ENCODE measurements at regions not wholly inside any gene's neighbourhood (a gene's known extent, or its start where the extent isn't known, plus 50 kb on each side); places are given as distances from the start of the nearest gene placed in this dataset.
"Not testable (repeated sequence)": the region's sequence is repeated elsewhere in the genome, so short reads cannot be mapped to it uniquely, and the experiment has no call there.

DNA sequence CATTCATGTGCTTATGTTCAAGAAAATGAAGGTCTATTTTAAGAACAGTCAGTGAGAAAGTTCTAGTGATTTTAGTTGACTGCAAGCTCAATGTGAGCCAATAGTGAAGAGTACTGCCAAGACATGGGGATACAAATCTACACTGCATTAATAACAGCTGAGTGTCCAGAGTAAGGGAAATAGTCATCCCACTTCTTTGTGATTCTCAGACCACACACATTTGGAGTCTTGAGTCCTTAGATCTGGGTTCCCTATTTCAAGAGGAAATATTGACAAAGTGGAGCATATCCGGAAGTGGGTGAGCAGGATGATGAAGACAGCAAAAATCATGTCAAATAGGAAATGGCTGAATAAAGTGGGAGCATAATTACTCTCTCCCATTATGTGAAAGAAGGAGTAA is 171.1 kb downstream of the LARP7 start:
- no peak for DNase-seq

DNA sequence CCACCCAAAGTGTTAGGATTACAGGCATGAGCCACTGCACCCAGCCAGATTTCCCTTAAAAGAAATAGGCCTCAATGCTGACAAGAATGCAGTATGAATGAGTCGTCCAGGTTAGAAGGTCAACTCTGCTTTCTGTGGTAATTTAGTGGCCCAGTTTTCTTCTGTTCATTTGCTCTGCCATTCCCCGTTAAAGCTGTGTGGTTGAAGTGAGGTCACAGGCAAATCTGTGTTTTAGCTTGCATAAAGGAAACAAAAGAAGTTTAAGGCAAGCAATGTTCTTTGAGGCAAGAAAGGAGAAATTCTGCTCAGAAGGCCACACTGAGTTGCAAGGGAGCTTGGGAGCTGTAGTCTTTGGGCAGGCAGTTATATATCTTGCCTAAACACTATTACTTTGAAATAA is 176.8 kb downstream of the LARP7 start:
- no peak for TF ChIP-seq GATA1 (IDR thresholded peaks at IDR 0.05; ENCODE audit: low read depth, low read length)
- no peak for TF ChIP-seq POLR2A (IDR thresholded peaks at IDR 0.05; ENCODE audit: low read length)
- no peak for DNase-seq

More for the DNA sequence above, 171.1 kb downstream of the LARP7 start:
- TF ChIP-seq GATA1 (IDR thresholded peaks at IDR 0.05; ENCODE audit: low read depth, low read length) (no peak), POLR2A (IDR thresholded peaks at IDR 0.05; ENCODE audit: low read length) (no peak)

DNA sequence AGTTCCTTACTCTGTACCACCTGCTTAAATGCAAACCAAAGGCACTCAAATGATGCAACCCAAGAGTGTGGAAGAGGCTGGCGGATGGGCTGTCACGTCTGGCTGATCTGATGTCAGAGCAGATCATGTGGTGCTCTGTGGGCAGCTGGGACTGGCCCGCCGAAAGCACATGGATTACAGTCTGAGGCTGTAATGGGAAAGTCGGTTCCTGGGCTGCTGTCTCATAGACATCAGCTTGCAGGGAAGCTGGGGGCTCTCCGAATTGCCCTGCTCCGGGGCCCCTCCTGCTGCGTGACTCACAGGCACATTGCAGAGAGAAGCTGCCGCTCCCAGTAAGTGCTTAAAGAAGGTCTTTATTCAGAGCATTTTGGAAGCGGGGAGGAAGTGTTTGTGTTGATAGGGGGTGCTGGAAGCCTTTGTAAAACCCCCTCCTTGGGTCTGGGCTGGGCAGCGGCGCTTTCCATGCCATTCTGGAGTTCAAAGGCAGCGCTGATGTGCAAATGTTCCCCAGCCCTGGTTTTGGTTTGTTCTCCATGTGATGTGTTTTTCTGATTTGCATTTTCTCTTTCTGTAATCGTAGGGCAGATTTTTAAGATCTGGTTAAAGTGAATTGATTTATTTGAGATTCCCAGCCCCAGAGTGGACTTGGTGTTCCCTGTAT is 181.1 kb downstream of the LARP7 start:
- no peak for TF ChIP-seq GATA1 (IDR thresholded peaks at IDR 0.05; ENCODE audit: low read depth, low read length)
- no peak for TF ChIP-seq POLR2A (IDR thresholded peaks at IDR 0.05; ENCODE audit: low read length)
- DNase-seq = no peak

- no peak for DNase-seq
- TF ChIP-seq GATA1 (IDR thresholded peaks at IDR 0.05; ENCODE audit: low read depth, low read length) (no peak), POLR2A (IDR thresholded peaks at IDR 0.05; ENCODE audit: low read length) (no peak)
These were observed 181.6 kb downstream of the LARP7 start for GRCh38 chr4:112818594-112818965.

DNA sequence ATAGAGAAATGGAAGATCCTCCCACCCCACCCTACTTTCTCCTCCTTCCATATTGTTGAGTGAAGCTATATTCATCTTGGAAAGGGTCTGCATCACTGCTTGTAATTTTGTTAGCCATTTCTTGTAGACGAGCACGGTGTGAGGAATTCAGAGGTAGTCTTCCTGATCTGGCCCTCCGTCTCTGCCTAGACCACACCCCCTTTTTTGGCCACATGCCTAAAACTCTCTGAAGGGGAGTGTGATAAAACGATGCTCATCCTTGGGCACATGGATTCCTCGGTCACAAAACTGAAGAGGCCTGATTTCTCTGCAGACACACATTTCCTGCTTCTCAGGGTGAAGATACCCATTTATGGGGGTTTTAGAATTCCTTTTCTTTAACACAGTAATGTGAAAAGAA is 182.8 kb downstream of the LARP7 start:
- DNase-seq = no peak
- no peak for TF ChIP-seq POLR2A (IDR thresholded peaks at IDR 0.05; ENCODE audit: low read length)
- TF ChIP-seq GATA1 (IDR thresholded peaks at IDR 0.05; ENCODE audit: low read depth, low read length) = no peak

GRCh38 chr4:112823156-112823555 is 186.2 kb downstream of the LARP7 start:
- no peak for TF ChIP-seq POLR2A (IDR thresholded peaks at IDR 0.05; ENCODE audit: low read length)
- TF ChIP-seq GATA1 (IDR thresholded peaks at IDR 0.05; ENCODE audit: low read depth, low read length) = no peak
- DNase-seq = no peak

DNA sequence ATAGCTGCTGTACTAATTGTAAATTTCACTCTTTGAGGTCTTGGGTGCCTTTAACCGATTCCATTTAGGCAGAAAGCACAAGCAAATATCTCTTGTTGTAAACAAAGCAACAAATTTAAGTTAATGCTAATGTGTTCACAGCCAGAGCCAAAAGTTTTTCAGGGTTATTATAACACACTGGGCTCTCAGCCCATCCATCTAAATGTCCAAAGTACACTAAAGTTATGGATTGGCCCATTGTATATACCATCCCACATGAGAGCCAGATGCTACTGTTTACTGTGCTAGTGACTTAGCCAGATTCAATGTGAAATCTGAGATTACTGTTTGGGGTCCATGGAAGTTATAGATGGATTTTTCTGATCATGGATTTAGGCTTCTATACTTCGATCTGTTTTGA is 186.7 kb downstream of the LARP7 start:
- DNase-seq = no peak
- no peak for TF ChIP-seq POLR2A (IDR thresholded peaks at IDR 0.05; ENCODE audit: low read length)
- no peak for TF ChIP-seq GATA1 (IDR thresholded peaks at IDR 0.05; ENCODE audit: low read depth, low read length)

- TF ChIP-seq POLR2A (IDR thresholded peaks at IDR 0.05; ENCODE audit: low read length) (no peak), GATA1 (IDR thresholded peaks at IDR 0.05; ENCODE audit: low read depth, low read length) (no peak)
- DNase-seq = no peak
These were observed 193.9 kb downstream of the LARP7 start for GRCh38 chr4:112830753-112831386.

GRCh38 chr4:112832493-112832892 is 195.6 kb downstream of the LARP7 start:
- TF ChIP-seq POLR2A (IDR thresholded peaks at IDR 0.05; ENCODE audit: low read length) (no peak), GATA1 (IDR thresholded peaks at IDR 0.05; ENCODE audit: low read depth, low read length) (no peak)
- no peak for DNase-seq

- DNase-seq = no peak
- no peak for TF ChIP-seq POLR2A (IDR thresholded peaks at IDR 0.05; ENCODE audit: low read length)
- no peak for TF ChIP-seq GATA1 (IDR thresholded peaks at IDR 0.05; ENCODE audit: low read depth, low read length)
These were observed 200.0 kb downstream of the LARP7 start for GRCh38 chr4:112836895-112837294.

GRCh38 chr4:112838015-112838414 is 201.1 kb downstream of the LARP7 start:
- DNase-seq = not testable (repeated sequence)

DNA sequence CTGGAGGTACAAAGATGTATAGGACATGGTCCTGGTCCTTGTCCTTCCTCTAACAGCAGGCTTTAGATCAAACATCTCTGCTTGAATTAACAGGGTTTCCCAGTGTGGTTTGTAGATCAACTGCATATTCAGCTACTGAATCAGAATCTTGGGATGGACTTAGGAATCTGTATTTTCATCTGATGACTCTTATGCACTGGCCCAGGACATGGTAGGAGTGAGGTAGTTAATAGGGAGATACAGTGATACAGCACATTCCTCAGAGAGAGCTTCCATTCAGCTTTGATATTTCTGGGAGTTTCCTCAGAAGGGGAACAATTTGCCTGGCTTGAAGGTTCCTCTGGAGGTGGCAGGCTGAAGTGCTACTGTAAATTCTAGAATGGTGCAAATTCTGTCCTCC is 203.1 kb downstream of the LARP7 start:
- no peak for DNase-seq
- TF ChIP-seq GATA1 (IDR thresholded peaks at IDR 0.05; ENCODE audit: low read depth, low read length) (no peak), POLR2A (IDR thresholded peaks at IDR 0.05; ENCODE audit: low read length) (no peak)

- DNase-seq = no peak
- TF ChIP-seq GATA1 (IDR thresholded peaks at IDR 0.05; ENCODE audit: low read depth, low read length) (no peak), POLR2A (IDR thresholded peaks at IDR 0.05; ENCODE audit: low read length) (no peak)
These were observed 203.7 kb downstream of the LARP7 start for GRCh38 chr4:112840619-112841018.

GRCh38 chr4:112842513-112842912 is 205.6 kb downstream of the LARP7 start:
- DNase-seq = no peak
- TF ChIP-seq GATA1 (IDR thresholded peaks at IDR 0.05; ENCODE audit: low read depth, low read length) = no peak
- TF ChIP-seq POLR2A (IDR thresholded peaks at IDR 0.05; ENCODE audit: low read length) = no peak

DNA sequence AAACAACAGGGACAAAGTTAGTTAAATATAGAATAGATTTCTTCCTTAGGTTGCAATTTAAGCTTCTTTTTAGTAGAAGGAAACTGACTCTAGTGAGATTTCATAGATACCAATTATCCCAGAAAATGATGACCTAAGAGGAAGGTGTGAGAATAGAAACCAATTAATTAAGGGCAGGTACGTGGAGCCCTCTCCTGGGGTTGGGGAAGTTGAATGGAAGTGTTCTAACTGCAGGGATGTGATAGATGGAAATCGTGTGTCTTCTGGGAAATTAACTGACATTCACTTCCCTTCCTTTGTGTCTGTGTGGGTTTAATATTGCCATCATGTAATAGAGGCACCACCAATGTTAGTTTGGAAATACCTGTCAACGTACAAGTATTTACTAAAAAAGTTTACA is 204.1 kb upstream of the ANK2 start:
- TF ChIP-seq GATA1 (IDR thresholded peaks at IDR 0.05; ENCODE audit: low read depth, low read length) = no peak
- no peak for TF ChIP-seq POLR2A (IDR thresholded peaks at IDR 0.05; ENCODE audit: low read length)
- DNase-seq = no peak
